Uterus (tissue), 2 donors: ENCODE measurements at regions not wholly inside any gene's neighbourhood (a gene's known extent, or its start where the extent isn't known, plus 50 kb on each side); places are given as distances from the start of the nearest gene placed in this dataset.

ENCODE experiments used
- CTCF ChIP-seq, 4 experiments: fragments of 200-600 bp in 2 of 4; fragments of 450-650 bp in 2 of 4; sonication (generic) in 2 of 4; IDR thresholded peaks; one replicate each; pipeline ENCODE4 v1.5.1; 2016 to 2019; ENCODE audit warnings: antibody characterized with exemption in 4 of 4, mild to moderate bottlenecking in 2 of 4, moderate library complexity in 1 of 4
- POLR2A ChIP-seq, 2 donors: fragments of 450-650 bp; IDR thresholded peaks; one replicate each; pipeline ENCODE4 v1.6.1; 2016; ENCODE audit warnings: antibody characterized with exemption in 2 of 2, mild to moderate bottlenecking in 1 of 2, moderate library complexity in 1 of 2

GRCh38 chr6:84456803-84457202 lies 229.4 kb upstream of the CEP162 start:
- TF ChIP-seq CTCF (IDR thresholded peaks at IDR 0.05): no peak
- TF ChIP-seq POLR2A (IDR thresholded peaks at IDR 0.05): no peak
